ENCODE measurements at regions not wholly inside any gene's neighbourhood (a gene's known extent, or its start where the extent isn't known, plus 50 kb on each side); places are given as distances from the start of the nearest gene placed in this dataset.
"Not testable (repeated sequence)": the region's sequence is repeated elsewhere in the genome, so short reads cannot be mapped to it uniquely, and the experiment has no call there.

GRCh38 chr6:28814032-28814976, 109.5 kb downstream of the TRIM27 start:
- H3K27me3 ChIP-seq (ENCODE audit: insufficient read depth, low read length), result peaks cover 100% of the 10 kb centered on the region
- no peaks in the 10 kb centered on the region for H3K4me1 ChIP-seq (ENCODE audit: insufficient read depth, low read length)
- no peaks in the 10 kb centered on the region for H3K9me3 ChIP-seq (ENCODE audit: low read depth, low read length)
- no peak overlapping the region for H3K4me3 ChIP-seq (ENCODE audit: low read length)

DNA sequence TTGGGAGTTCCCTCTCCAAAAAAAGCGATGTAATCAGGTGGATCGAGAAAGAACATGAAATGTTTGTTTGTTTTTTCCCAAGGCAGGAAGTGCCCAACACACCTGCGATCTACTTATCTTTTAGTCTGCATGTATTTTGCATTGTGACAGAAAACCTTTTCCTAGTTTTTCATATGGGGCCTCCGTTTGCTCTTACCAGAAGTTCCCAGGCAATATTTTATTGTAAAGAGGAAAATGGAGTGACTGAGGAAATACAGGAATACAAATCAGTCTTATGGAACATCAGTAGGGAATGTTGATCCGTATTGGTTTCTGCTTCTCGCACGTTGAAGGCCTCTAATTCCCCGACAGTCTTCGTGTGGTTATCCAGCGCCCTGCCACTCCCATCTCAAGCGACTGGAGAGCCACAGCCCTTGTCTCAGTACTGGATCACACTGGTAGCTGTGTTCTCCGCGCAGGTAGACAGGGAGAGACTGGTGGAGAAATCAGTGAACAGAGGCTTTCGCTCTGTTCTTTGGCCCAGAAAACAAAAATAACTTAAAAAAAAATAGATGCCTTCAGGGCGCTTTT, 107.4 kb downstream of the TRIM27 start:
- H3K27me3 ChIP-seq (ENCODE audit: insufficient read depth, low read length), result peaks cover 97% of the 10 kb centered on the region
- no peak overlapping the region for H3K4me3 ChIP-seq (ENCODE audit: low read length)
- H3K4me1 ChIP-seq (ENCODE audit: insufficient read depth, low read length), result no peaks in the 10 kb centered on the region
- no peaks in the 10 kb centered on the region for H3K9me3 ChIP-seq (ENCODE audit: low read depth, low read length)

DNA sequence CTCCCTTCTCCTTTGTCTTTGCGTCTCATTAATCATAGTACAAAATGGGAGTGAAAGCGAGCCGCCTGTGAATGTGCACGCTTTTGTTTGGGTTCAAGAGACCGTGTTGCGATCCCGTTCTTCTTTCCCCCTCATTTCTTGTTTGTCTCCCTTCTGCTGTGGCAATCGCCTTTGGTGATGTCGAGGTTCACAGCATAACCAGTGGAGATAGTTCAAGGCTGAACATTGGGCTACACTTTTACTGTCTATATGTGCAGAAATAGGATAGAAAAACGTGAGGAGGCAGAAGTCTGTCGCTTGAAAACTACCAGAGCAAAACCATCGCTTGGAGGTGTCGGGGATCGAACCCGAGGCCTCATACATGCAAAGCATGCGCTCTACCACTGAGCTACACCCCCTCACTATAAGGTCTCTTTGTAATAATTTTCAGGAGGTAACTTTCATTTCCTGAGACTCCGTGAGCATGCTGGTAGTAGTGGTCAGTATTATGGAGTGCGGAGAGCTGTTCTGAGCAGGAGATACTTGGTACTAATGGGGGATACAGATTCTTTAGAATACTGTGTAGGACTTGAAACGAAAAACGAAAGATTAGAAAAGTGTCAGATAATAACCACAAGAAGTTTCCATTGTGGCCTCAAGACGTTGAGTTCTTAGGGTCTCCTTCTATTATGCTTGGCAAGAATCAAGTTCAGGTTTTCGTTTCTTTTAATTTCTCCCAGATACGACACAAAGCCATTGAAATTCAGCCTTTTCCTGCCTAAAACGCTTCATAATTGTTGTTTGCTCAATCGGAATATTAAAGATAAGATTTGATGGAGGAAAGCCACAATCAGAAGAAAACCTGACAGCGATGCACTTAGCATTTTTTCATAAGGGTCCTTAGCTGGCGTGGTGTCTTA, 106.6 kb downstream of the TRIM27 start:
- no peaks in the 10 kb centered on the region for H3K9me3 ChIP-seq (ENCODE audit: low read depth, low read length)
- H3K4me1 ChIP-seq (ENCODE audit: insufficient read depth, low read length), result no peaks in the 10 kb centered on the region
- H3K27me3 ChIP-seq (ENCODE audit: insufficient read depth, low read length), result peaks cover 96% of the 10 kb centered on the region
- no peak overlapping the region for H3K4me3 ChIP-seq (ENCODE audit: low read length)

DNA sequence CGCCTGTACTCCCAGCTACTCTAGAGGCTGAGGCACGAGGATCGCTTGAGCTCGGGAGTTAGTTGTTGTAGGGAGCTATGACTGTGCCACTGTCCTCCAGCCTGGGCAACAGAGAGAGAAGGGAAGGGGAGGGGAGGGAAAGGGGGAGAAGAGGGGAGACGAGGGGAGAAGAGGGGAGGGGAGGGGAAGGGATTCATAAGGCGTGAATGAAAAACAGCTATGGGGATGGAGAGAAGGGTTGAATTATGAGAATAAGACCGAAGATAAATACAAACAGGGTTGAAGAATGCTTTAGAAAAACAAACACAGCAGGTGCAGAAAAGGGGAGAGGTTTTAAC, 106.0 kb downstream of the TRIM27 start:
- H3K27me3 ChIP-seq (ENCODE audit: insufficient read depth, low read length), result peaks cover 96% of the 10 kb centered on the region
- H3K4me3 ChIP-seq (ENCODE audit: low read length), result no peak overlapping the region
- H3K4me1 ChIP-seq (ENCODE audit: insufficient read depth, low read length), result no peaks in the 10 kb centered on the region
- H3K9me3 ChIP-seq (ENCODE audit: low read depth, low read length), result no peaks in the 10 kb centered on the region

- no peaks in the 10 kb centered on the region for H3K9me3 ChIP-seq (ENCODE audit: low read depth, low read length)
- no peaks in the 10 kb centered on the region for H3K4me1 ChIP-seq (ENCODE audit: insufficient read depth, low read length)
- no peak overlapping the region for H3K4me3 ChIP-seq (ENCODE audit: low read length)
- peaks cover 87% of the 10 kb centered on the region for H3K27me3 ChIP-seq (ENCODE audit: insufficient read depth, low read length)
These were observed 98.7 kb downstream of the TRIM27 start for GRCh38 chr6:28824793-28825731.

GRCh38 chr6:28825732-28826293, 98.0 kb downstream of the TRIM27 start:
- peaks cover 82% of the 10 kb centered on the region for H3K27me3 ChIP-seq (ENCODE audit: insufficient read depth, low read length)
- no peaks in the 10 kb centered on the region for H3K9me3 ChIP-seq (ENCODE audit: low read depth, low read length)
- H3K4me1 ChIP-seq (ENCODE audit: insufficient read depth, low read length), result no peaks in the 10 kb centered on the region
- H3K4me3 ChIP-seq (ENCODE audit: low read length), result no peak overlapping the region

- H3K9me3 ChIP-seq (ENCODE audit: low read depth, low read length); H3K4me3 ChIP-seq (ENCODE audit: low read length); H3K4me1 ChIP-seq (ENCODE audit: insufficient read depth, low read length): not testable (repeated sequence)
- peaks cover 67% of the 10 kb centered on the region for H3K27me3 ChIP-seq (ENCODE audit: insufficient read depth, low read length)
These were observed 92.1 kb downstream of the TRIM27 start for GRCh38 chr6:28831683-28832082.

DNA sequence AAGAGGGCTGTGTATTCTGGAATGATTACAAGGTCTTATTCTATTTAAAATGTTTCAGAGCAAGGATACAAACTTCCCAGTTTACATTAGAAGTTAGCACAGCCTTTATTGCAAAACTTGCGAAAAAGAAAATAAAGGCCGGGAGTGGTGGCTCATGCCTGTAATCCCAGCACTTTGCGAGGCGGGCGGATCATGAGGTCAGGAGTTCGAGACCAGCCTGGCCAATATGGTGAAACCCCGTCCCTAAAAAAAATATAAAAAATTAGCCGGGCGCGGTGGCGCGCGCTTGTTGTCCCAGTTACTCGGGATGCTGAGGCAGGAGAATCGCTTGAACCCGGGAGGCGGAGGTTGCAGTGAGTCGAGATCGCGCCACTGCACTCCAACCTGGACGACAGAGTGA, 87.1 kb downstream of the TRIM27 start:
- not testable (repeated sequence) for H3K4me3 ChIP-seq (ENCODE audit: low read length); H3K9me3 ChIP-seq (ENCODE audit: low read depth, low read length)
- H3K27me3 ChIP-seq (ENCODE audit: insufficient read depth, low read length), result peaks cover 73% of the 10 kb centered on the region
- H3K4me1 ChIP-seq (ENCODE audit: insufficient read depth, low read length), result peaks cover 23% of the 10 kb centered on the region

GRCh38 chr6:28838289-28838633, 85.5 kb downstream of the TRIM27 start:
- Histone ChIP-seq H3K27me3 (ENCODE audit: insufficient read depth, low read length) (peaks cover 77% of the 10 kb centered on the region), H3K4me1 (ENCODE audit: insufficient read depth, low read length) (peaks cover 23% of the 10 kb centered on the region), H3K4me3 (ENCODE audit: low read length) (peak overlapping the region; percentile 54), H3K9me3 (ENCODE audit: low read depth, low read length) (no peaks in the 10 kb centered on the region)

DNA sequence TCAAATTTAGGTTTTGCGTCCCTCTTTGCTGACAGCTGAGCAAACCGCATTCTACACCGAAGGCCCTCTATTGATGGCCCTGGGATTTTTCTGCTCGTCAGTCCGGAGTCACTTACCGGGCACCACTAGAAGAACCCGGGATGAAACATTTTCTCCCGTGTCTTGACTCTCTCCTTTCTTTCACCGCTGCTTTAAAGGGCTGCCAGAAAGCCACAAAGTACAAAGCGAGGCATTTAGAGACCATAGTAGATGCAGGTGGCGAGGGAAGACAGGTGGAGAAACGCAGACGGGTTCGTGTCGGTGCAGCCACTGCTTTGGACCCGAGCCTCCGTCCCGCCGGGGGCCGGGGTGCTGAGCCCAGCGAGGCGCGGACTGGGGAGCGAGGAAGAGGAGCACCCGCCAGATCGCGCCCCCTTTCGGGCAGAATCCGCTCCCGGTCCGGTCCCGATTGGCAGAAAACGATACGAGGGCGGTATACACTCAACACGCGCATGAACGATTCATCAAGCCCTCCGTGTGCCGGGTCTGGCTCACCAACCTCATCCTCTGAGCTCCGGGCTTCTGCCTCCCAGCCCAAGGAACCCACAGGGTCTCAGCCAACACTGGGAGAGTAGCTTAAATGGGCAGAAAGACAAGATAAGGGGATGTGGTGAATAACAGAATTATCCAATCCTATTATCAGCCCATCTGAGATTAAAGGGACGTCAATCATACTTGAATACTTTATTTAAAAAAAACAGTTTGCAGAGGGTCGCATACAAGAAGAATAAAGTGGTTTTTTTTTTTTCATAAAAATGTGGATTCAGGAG, 84.9 kb downstream of the TRIM27 start:
- H3K4me1 ChIP-seq (ENCODE audit: insufficient read depth, low read length), result peaks cover 23% of the 10 kb centered on the region
- peaks cover 75% of the 10 kb centered on the region for H3K27me3 ChIP-seq (ENCODE audit: insufficient read depth, low read length)
- H3K4me3 ChIP-seq (ENCODE audit: low read length), result peak overlapping the region; percentile 54

GRCh38 chr6:28839443-28840120, 84.2 kb downstream of the TRIM27 start:
- Histone ChIP-seq H3K9me3 (ENCODE audit: low read depth, low read length) (no peaks in the 10 kb centered on the region), H3K4me1 (ENCODE audit: insufficient read depth, low read length) (peaks cover 23% of the 10 kb centered on the region), H3K4me3 (ENCODE audit: low read length) (peak overlapping the region; percentile 54), H3K27me3 (ENCODE audit: insufficient read depth, low read length) (peaks cover 76% of the 10 kb centered on the region)

More for the DNA sequence above, 84.9 kb downstream of the TRIM27 start:
- no peaks in the 10 kb centered on the region for H3K9me3 ChIP-seq (ENCODE audit: low read depth, low read length)

DNA sequence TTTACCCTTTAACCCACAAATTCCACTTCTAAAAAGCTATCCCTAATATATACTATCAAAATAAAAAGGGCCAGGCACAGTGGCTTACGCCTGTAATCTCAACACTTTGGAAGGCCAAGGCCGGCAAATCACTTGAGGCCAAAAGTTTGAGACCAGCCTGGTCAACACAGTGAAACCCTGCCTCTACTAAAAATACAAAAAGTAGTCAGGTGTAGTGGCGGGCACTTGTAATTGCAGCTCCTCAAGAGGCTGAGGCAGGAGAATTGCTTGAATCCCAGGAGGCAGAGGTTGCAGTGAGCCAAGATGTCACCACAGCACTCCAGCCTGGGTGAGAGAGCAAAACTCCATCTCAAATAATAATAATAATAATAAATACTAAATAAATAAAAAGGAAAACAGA, 82.5 kb downstream of the TRIM27 start:
- peaks cover 70% of the 10 kb centered on the region for H3K27me3 ChIP-seq (ENCODE audit: insufficient read depth, low read length)
- H3K4me1 ChIP-seq (ENCODE audit: insufficient read depth, low read length), result peaks cover 23% of the 10 kb centered on the region
- H3K9me3 ChIP-seq (ENCODE audit: low read depth, low read length), result no peaks in the 10 kb centered on the region
- no peak overlapping the region for H3K4me3 ChIP-seq (ENCODE audit: low read length)

DNA sequence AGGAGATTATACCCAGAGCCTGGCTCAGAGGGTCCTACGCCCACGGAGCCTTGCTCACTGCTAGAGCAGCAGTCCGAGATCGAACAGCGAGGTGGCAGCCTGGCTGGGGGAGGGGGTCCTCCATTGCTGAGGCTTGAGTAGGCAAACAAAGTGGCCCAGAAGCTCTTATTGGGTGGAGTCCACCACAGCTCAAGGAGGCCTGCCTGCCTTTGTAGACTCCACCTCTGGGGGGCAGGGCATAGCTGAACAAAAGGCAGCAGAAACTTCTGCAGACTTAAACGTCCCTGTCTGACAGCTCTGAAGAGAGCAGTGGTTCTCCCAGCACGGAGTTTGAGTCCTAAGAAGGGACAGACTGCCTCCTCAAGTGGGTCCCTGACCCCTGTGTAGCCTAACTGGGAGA, 75.0 kb downstream of the TRIM27 start:
- H3K27me3 ChIP-seq (ENCODE audit: insufficient read depth, low read length), result peaks cover 26% of the 10 kb centered on the region
- H3K9me3 ChIP-seq (ENCODE audit: low read depth, low read length); H3K4me3 ChIP-seq (ENCODE audit: low read length); H3K4me1 ChIP-seq (ENCODE audit: insufficient read depth, low read length): not testable (repeated sequence)

Measured in mononuclear cell (primary cell).